Hepatocyte (in vitro differentiated cells): ENCODE measurements at regions not wholly inside any gene's neighbourhood (a gene's known extent, or its start where the extent isn't known, plus 50 kb on each side); places are given as distances from the start of the nearest gene placed in this dataset.

Experiments
- EZH2 ChIP-seq: fragments of 200-600 bp; sonication (generic); IDR thresholded peaks from 2 replicates; pipeline ENCODE4 v1.6.1; 2016; ENCODE audit warnings: antibody characterized with exemption, mild to moderate bottlenecking, borderline replicate concordance
- EZH2phosphoT487 ChIP-seq: fragments of 200-600 bp; sonication (generic); IDR thresholded peaks from one replicate; pipeline ENCODE4 v1.6.1; 2018; ENCODE audit warnings: antibody characterized with exemption, mild to moderate bottlenecking, low read depth, moderate library complexity; ENCODE audit not compliant: unreplicated experiment, severe bottlenecking
- TF ChIP-seq, protein P1 (sequence below): fragments of 200-600 bp; sonication (generic); IDR thresholded peaks from 2 replicates; pipeline ENCODE4 v1.5.1; 2016; ENCODE audit warnings: antibody characterized with exemption, mild to moderate bottlenecking; ENCODE audit not compliant: poor library complexity

DNA sequence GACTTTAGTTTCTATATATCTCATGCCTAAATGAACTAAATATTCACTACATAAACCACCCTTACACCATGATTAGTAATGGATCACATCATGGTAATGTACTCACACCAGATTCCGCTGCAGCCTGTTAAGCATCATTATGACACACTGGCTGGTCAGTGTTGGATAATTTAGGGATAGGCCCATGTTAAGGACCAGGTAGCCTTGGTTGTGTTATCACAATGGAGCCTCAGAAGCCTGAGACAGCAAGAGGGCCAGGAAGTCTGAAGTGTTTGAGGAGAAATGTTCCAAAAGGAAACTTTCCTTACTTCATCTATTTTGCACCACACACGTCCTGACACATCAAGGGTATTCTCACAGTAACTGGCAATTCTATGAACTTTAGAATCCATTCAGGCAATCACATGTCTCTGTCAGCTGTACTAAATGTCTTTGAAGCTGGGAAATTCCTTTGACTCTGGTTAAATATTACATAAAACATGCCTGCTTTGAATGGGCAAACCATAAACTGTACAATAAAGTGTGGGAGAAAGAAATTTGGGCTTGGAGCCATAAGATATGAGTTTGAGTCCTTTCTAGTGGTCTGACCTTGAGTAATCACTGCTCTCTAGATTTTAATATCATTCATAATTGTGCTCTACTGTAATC, 105.3 kb upstream of the DPT start:
- TF ChIP-seq, protein P1, sequence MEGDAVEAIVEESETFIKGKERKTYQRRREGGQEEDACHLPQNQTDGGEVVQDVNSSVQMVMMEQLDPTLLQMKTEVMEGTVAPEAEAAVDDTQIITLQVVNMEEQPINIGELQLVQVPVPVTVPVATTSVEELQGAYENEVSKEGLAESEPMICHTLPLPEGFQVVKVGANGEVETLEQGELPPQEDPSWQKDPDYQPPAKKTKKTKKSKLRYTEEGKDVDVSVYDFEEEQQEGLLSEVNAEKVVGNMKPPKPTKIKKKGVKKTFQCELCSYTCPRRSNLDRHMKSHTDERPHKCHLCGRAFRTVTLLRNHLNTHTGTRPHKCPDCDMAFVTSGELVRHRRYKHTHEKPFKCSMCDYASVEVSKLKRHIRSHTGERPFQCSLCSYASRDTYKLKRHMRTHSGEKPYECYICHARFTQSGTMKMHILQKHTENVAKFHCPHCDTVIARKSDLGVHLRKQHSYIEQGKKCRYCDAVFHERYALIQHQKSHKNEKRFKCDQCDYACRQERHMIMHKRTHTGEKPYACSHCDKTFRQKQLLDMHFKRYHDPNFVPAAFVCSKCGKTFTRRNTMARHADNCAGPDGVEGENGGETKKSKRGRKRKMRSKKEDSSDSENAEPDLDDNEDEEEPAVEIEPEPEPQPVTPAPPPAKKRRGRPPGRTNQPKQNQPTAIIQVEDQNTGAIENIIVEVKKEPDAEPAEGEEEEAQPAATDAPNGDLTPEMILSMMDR = no peak
- no peak for TF ChIP-seq EZH2phosphoT487
- no peak for TF ChIP-seq EZH2
